CD4-positive, alpha-beta T cell treated with Interleukin-2 at 100 ng/mL for 4 hours (primary cell): ENCODE measurements at regions not wholly inside any gene's neighbourhood (a gene's known extent, or its start where the extent isn't known, plus 50 kb on each side); places are given as distances from the start of the nearest gene placed in this dataset.

Source experiments
- DNase-seq: peaks from one replicate; pipeline ENCODE4 v3.0.0-alpha.2; 2020; ENCODE audit warnings: low spot score

GRCh38 chr10:90125456-90126255, 424.3 kb downstream of the KIF20B start:
- DNase-seq, result no peak

DNA sequence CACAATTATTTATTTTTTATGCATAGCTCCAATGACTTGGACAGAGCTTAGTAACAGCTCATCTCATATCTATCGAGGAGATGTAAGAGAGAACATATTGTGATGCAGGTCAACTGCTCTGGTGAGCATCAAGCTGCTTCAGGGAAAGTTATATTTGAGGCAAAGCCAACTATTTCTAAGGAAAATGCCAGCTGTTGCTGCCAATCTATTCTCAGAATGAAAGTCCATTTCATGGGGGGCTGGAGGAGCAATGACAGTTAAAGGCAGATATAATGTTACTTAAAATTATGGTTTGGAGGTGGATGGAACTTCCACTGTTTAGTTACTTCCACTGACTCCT, 424.8 kb downstream of the KIF20B start:
- no peak for DNase-seq

DNA sequence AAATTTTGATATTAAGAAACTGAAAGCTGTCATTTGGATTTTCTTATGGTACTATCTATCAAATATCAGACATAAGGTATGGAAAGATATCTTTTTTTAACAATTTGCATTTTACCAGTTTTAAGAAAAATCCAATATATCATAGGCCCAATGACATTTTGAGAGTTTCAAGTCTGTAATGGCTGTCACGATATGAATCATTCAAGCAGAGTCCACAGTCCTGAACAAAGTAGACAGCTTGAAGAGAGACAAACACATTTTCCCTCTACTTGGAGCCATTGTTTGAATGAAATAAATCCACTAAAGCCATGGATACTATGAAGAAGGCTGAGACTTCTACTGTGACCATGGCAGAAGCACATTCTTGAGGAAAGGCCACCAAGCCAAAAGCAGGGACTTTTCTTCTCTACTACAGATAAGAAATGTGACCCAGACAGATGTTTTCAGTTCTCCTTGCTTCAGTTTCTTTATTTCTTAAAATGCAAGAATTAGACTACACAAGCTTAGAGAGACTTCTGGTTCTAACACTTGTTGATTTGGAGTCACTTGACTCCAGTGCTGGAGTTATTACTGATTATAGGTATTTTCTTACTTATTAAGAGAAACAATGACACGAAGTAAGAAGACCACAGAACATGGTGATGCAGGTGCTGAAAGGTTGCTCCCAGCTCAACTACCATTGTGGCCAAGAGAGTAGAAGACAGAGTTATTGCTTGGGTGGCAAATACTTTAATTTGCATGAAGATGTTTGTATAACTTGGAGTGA, 429.1 kb downstream of the KIF20B start:
- no peak for DNase-seq

DNA sequence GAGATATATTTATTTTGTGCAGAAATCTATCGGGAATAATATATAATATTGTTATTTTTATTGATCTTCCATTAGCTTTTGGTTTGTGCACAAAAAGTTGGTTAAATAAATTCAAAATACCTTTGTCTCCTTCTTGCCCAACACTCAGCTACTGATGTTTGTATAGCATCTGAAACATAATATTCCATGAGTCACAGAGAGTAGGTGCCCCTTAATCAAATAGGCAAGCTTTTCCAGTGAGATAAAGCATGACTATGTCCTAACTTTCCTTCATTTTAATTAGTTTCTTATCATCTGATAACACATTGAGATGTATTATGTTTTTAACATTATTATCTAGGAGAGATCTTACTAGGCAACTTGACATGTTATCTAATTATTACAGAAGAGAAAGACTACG, 432.2 kb downstream of the KIF20B start:
- DNase-seq, result no peak

GRCh38 chr10:90136731-90137316, 435.4 kb downstream of the KIF20B start:
- DNase-seq, result no peak

DNA sequence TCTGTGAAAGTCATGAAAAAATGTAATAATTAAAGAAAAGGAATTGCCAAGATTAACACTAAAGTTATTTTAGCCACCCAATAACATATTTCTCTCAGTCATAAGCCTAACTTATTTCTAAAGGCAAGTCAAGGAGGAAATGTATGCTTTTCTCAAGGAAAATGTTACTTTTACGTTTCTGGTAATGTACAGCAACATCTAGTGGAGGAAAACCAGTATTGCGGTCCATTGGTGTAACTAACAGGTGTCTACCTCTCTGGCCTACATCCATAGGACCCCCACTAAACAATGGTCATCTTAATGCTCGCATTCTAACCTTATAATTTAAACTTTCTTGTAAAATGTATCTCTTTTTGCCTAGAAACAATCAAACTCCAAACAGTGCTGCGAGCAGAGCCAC, 437.5 kb downstream of the KIF20B start:
- DNase-seq, result no peak

GRCh38 chr10:90141791-90142190, 440.4 kb downstream of the KIF20B start:
- DNase-seq, result no peak

DNA sequence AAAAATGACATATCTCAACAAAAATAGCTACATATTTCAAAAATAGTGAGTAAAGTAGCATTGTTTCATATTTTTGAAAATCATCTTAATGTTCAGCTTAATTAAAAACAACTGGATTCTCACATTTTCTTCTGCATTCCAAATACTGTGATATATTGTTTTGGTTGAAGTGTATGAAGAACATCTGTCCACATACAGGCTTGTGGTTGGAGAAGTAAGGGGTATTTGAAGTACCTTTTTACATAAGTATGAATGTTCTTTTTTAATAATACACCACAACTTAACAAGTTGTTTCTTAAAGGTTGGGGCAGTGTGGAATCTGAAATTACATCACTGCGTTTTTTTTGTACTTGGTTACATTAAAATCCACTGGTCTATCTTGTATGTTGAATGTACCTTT, 442.5 kb downstream of the KIF20B start:
- DNase-seq, result no peak

- DNase-seq, result no peak
These were observed 446.9 kb downstream of the KIF20B start for GRCh38 chr10:90148116-90148855.

GRCh38 chr10:90149563-90149962, 448.2 kb downstream of the KIF20B start:
- no peak for DNase-seq

GRCh38 chr10:90162271-90162853, 461.0 kb downstream of the KIF20B start:
- DNase-seq, result no peak

DNA sequence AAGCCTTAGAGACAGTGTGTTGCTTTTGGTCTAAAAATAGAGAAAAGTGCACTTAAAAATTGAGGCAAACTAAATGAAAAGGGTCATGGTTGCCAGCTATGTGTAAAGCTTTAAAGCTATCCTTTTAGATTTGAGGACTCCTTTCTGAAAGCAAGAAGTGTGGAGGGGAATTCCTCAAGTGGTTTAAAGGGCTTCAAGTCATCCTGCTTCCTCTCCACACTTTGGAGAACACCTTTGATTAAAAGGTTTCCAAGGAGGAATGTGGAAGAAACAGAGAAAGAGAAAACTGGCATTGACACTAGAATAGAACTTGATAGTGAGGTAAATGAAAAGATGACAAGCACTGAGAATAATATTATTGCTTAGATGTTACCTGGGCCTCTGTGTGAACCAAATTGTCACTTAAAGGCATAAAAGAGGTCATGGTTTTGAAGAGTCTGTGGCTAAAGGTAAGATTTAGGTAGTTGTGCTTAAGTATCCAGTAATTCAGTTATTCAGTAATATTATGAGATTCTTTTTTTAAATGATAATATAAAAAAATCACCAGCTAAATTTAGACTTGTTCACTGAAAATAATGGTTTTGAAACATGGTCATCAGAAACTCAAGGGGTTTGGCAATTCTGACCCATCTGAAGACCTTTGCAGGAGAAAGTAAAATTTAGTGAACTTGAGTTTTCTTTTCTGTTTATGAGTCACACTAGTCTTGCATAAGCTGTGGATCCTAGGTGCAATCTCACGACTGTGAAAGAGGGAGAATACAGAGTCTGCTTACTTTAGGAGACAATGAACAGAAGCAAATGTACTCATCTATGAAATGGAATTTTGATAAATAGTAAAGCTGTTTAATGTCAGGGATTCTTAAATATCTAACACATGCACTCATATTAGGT, 466.0 kb downstream of the KIF20B start:
- no peak for DNase-seq

DNA sequence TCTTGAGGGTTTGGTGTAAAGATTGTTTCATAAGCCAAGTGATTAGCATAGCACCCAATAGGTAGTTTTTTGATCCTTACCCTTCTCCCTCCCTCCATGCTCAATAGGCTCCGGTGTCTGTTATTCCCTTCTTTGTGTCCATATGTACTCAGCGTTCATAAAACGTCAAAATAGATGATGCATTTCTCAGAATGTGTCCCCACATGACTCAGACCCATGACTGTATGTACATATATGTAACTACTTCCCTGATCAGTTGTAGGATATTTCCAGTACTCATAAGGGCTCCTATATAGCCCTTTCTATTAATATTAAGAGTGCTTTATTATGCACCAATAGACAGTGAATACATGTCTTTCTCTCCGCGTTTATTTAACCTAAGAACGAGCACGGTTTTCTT, 466.9 kb downstream of the KIF20B start:
- no peak for DNase-seq

GRCh38 chr10:90171014-90171722, 469.8 kb downstream of the KIF20B start:
- DNase-seq, result no peak

DNA sequence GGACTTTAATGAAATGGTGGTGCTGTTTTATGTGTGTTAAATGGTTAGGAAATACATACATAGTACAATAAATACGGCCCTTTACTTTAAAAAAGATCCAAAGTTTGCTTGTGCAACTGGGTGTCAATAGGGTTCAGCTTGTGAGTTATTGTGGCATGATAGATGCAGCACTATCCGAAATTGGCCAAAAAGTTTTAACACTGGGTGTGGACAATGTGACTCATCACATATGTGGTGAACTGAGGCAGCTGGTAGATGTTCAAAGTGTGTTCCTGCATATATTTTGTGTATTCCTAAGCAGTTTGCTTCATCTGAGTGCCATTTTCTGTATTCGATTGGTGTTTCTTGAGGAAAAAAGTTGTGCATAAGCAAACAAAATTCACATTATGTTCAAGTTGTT, 473.1 kb downstream of the KIF20B start:
- DNase-seq, result no peak

- DNase-seq, result no peak
These were observed 473.8 kb downstream of the KIF20B start for GRCh38 chr10:90175161-90175681.

- no peak for DNase-seq
These were observed 478.5 kb downstream of the KIF20B start for GRCh38 chr10:90179696-90180407.

DNA sequence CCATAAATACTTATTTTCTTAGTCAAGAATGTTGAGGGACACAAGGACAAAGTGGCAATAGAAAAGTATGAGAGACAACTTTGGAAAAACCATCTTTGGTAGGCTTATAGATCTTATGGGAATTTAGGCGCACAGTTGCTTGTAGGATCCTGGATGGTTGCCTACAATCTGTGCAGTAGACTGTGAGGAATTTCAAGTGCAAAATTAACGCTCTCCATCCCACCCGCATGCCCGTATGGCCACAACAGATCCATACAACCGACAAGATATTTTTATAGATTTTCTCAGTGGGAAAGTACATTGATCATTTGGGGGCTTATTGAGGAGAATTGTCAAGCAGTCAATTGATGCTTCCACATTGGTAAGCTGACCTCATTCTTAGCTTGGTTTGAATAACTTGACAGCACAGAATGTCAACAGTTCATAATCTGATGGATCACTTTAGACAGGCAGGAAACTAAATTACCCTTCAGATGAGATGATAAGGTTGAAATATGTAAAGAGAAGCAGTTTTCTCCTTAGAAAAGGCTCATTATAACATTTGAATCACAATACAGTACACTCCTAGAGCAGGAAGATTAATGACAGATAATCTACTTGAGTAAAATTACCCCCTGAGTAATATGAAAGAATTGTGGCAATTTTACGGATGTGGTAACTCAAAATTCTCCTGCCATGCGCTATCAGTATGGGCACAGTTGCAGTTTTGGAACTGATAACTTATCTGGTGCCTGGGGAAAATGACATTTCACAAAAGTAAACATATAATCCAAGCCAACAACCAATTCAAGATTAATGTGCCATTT, 479.7 kb downstream of the KIF20B start:
- DNase-seq, result no peak

DNA sequence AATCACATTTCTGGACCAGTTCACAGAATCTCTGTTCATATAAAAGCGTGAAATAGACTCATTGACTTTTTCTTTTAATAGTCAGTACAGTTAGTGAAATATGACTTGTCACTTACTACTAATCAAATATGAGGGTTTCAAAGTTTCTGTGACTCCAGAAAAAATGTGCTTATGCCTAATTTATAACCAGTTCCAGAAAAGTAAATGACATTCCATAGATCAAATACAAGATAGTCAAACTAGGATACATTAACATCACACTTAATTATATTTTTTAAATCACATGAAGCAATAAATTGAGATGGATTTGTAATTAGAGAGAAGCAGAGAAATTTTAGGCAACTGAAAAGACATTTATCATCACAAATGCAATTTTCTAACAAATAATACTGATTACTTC, 491.4 kb downstream of the KIF20B start:
- no peak for DNase-seq
